NT2/D1 (cell line): ENCODE measurements at regions not wholly inside any gene's neighbourhood (a gene's known extent, or its start where the extent isn't known, plus 50 kb on each side); places are given as distances from the start of the nearest gene placed in this dataset.

Experiments used
- SUZ12 ChIP-seq: IDR thresholded peaks from 2 replicates; pipeline ENCODE4 v1.6.1; 2011; ENCODE audit not compliant: insufficient read length, insufficient read depth; ENCODE audit errors: extremely low read depth
- ZNF274 ChIP-seq: IDR thresholded peaks from 2 replicates; pipeline ENCODE4 v1.6.1; 2011; ENCODE audit warnings: mild to moderate bottlenecking, low read depth, low read length

GRCh38 chr13:99700468-99700867, 199.2 kb downstream of the TM9SF2 start:
- TF ChIP-seq SUZ12 = no peak
- TF ChIP-seq ZNF274 = no peak
